ENCODE measurements at regions not wholly inside any gene's neighbourhood (a gene's known extent, or its start where the extent isn't known, plus 50 kb on each side); places are given as distances from the start of the nearest gene placed in this dataset.

- BruUV-seq (replicated peaks), result no TSS peak
- ChIA-PET SMC1A (ENCODE audit: uncharacterized antibody, unreplicated experiment) (interaction anchor here (0.6 to 1.2 kb wide), 4 partner anchors 13 to 234 kb away, joined by 3 read pairs; no protein-coding TSS in a partner anchor), RAD21 (ENCODE audit: unreplicated experiment) (no interaction called here), POLR2A (no interaction called here), CTCF (interaction anchor here (0.6 kb wide), 1 partner anchor 562 kb away, joined by 3 read pairs; no protein-coding TSS in a partner anchor)
- FAIRE-seq (no peak), DNase-seq (ENCODE audit: low read depth, low spot score) (no peak), ATAC-seq (no peak)
- Histone ChIP-seq H3K4me2 (ENCODE audit: control insufficient read depth, insufficient read depth) (no peak overlapping the region), H3K36me3 (ENCODE audit: control insufficient read depth in 2 of 2, insufficient read depth in 2 of 2, low read length in 1 of 2) (no peaks in the 10 kb centered on the region), H3K27ac (ENCODE audit: control insufficient read depth, insufficient read depth) (no peak overlapping the region), H3K9ac (ENCODE audit: control insufficient read depth, insufficient read depth, low read length) (no peak overlapping the region), H4K20me1 (ENCODE audit: control insufficient read depth, insufficient read depth) (no peaks in the 10 kb centered on the region), H2AFZ (ENCODE audit: control insufficient read depth, low read depth, low read length) (no peak overlapping the region), H3K4me3 (no peak overlapping the region), H3K27me3 (replicated peaks in 1 of 2; ENCODE audit: control insufficient read depth in 2 of 2, insufficient read depth in 2 of 2, low read length in 1 of 2) (no peaks in the 10 kb centered on the region), H3K4me1 (ENCODE audit: control insufficient read depth, insufficient read depth, low read length) (no peaks in the 10 kb centered on the region), H3K9me3 (replicated peaks; ENCODE audit: control insufficient read depth, insufficient read depth, low read length) (no peaks in the 10 kb centered on the region), H3K79me2 (ENCODE audit: control insufficient read depth, insufficient read depth, low read length) (no peaks in the 10 kb centered on the region)
- in situ Hi-C loops (cut with MboI), result no loop called here
- WGBS (ENCODE audit: insufficient coverage, insufficient replicate concordance, low lambda C conversion rate, missing lambda C conversion rate), result 86% methylated on average over 2 of the region's 2 CpGs
- TF ChIP-seq CBFB (IDR thresholded peaks at IDR 0.05; ENCODE audit: low read depth), result no peak
- no peak for TF ChIP-seq SREBF1 (IDR thresholded peaks at IDR 0.05; ENCODE audit: low read length)
- TF ChIP-seq FOS (IDR thresholded peaks at IDR 0.05; ENCODE audit: borderline replicate concordance, extremely low read depth, insufficient read length), result no peak
- intact Hi-C loops (cut with micrococcal nuclease; ENCODE audit: unreplicated experiment), result no loop called here
These were observed 308.3 kb upstream of the SPRY2 start for GRCh38 chr13:80649274-80649673.

GRCh38 chr13:80642641-80643040 is 301.7 kb upstream of the SPRY2 start:
- H4K20me1 ChIP-seq (ENCODE audit: control insufficient read depth, insufficient read depth), result no peaks in the 10 kb centered on the region
- DNase-seq (ENCODE audit: low read depth, low spot score) (no peak), FAIRE-seq (no peak), ATAC-seq (no peak)
- H3K27ac ChIP-seq (ENCODE audit: control insufficient read depth, insufficient read depth), result no peak overlapping the region
- no peaks in the 10 kb centered on the region for H3K79me2 ChIP-seq (ENCODE audit: control insufficient read depth, insufficient read depth, low read length)
- no TSS peak for BruUV-seq (replicated peaks)
- no peaks in the 10 kb centered on the region for H3K9me3 ChIP-seq (replicated peaks; ENCODE audit: control insufficient read depth, insufficient read depth, low read length)
- WGBS (ENCODE audit: insufficient coverage, insufficient replicate concordance, low lambda C conversion rate, missing lambda C conversion rate), result 0% methylated on average over 3 of the region's 3 CpGs
- ChIA-PET CTCF (no interaction called here), SMC1A (ENCODE audit: uncharacterized antibody, unreplicated experiment) (interaction anchor here (0.7 to 2.7 kb wide), 4 partner anchors 9 to 140 kb away, joined by 3 to 8 read pairs (median 3); no protein-coding TSS in a partner anchor), POLR2A (no interaction called here), RAD21 (ENCODE audit: unreplicated experiment) (interaction anchor here (1.4 kb wide), 1 partner anchor 12 kb away, joined by 5 read pairs; no protein-coding TSS in a partner anchor)
- TF ChIP-seq, protein P1, sequence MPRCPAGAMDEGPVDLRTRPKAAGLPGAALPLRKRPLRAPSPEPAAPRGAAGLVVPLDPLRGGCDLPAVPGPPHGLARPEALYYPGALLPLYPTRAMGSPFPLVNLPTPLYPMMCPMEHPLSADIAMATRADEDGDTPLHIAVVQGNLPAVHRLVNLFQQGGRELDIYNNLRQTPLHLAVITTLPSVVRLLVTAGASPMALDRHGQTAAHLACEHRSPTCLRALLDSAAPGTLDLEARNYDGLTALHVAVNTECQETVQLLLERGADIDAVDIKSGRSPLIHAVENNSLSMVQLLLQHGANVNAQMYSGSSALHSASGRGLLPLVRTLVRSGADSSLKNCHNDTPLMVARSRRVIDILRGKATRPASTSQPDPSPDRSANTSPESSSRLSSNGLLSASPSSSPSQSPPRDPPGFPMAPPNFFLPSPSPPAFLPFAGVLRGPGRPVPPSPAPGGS (IDR thresholded peaks at IDR 0.05; ENCODE audit: borderline replicate concordance, insufficient read depth, low read depth, low read length, poor library complexity, severe bottlenecking), result no peak
- TF ChIP-seq ZNF274 (IDR thresholded peaks at IDR 0.05; ENCODE audit: insufficient read depth, insufficient read length), result no peak
- TF ChIP-seq CEBPB (IDR thresholded peaks at IDR 0.05; ENCODE audit: borderline replicate concordance in 1 of 2, low read depth in 2 of 2, low read length in 2 of 2), result no peak
- no peak for TF ChIP-seq SREBF2 (IDR thresholded peaks at IDR 0.05; ENCODE audit: low read length)
- no peak for TF ChIP-seq CBFB (IDR thresholded peaks at IDR 0.05; ENCODE audit: low read depth)
- no peak for TF ChIP-seq SUPT20H (IDR thresholded peaks at IDR 0.05; ENCODE audit: borderline replicate concordance, control insufficient read depth, low read depth, low read length)
- intact Hi-C loops (cut with micrococcal nuclease; ENCODE audit: unreplicated experiment) (no loop called here), in situ Hi-C loops (cut with MboI) (no loop called here)
- no peaks in the 10 kb centered on the region for H3K4me1 ChIP-seq (ENCODE audit: control insufficient read depth, insufficient read depth, low read length)
- no peak overlapping the region for H3K9ac ChIP-seq (ENCODE audit: control insufficient read depth, insufficient read depth, low read length)
- no peaks in the 10 kb centered on the region for H3K27me3 ChIP-seq (replicated peaks in 1 of 2; ENCODE audit: control insufficient read depth in 2 of 2, insufficient read depth in 2 of 2, low read length in 1 of 2)
- H2AFZ ChIP-seq (ENCODE audit: control insufficient read depth, low read depth, low read length), result no peak overlapping the region
- H3K4me3 ChIP-seq, result no peak overlapping the region
- no peaks in the 10 kb centered on the region for H3K36me3 ChIP-seq (ENCODE audit: control insufficient read depth in 2 of 2, insufficient read depth in 2 of 2, low read length in 1 of 2)
- no peak overlapping the region for H3K4me2 ChIP-seq (ENCODE audit: control insufficient read depth, insufficient read depth)

Data from GM12878 (cell line).